ENCODE measurements at regions not wholly inside any gene's neighbourhood (a gene's known extent, or its start where the extent isn't known, plus 50 kb on each side); places are given as distances from the start of the nearest gene placed in this dataset.

DNA sequence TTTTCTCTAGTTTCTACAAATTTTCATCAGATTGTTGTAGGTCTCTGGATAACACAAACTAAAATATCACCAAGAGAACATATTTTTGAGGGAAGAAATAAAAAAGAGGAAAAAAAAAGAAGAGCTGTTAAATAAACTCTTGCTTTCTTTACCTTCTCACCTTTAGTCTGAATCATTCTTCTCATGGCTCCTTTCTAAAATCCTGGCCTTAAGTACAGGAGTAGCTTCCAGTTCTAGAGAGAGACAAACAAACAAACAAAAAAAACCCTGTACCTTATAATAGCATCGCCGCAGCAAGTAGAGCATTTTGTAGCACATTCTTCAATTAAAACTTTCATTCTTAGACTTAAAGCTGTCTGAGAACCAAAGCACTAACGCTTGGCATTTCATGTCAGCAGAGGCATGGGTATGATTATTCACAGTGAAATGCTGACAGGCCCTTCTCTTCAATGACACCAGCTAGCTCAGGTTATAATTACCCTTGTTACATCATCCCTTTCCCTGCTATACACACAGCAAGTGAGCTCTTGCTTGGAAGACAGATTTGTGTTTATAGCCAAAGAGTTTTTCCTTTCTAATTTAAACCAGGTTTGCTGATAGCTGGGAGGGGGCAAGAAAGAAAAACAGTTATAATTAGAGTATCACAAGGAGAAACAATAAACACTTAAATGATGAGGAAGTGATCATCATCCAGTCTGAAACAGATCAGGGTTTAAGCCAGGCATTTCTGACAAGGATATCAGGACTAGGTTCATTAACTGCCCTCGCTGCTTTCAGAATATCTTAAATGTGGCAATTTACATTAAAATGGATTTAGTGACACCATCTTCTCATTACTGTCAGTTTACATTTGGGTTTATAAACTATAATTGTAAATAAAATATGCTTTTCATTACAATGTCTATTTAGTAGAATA is 510.9 kb upstream of the ZNF608 start:
- DNase-seq: peak; percentile 32

GRCh38 chr5:125257997-125258396 is 511.6 kb upstream of the ZNF608 start:
- DNase-seq: no peak

- no peak for DNase-seq
These were observed 512.2 kb upstream of the ZNF608 start for GRCh38 chr5:125258615-125259014.

DNA sequence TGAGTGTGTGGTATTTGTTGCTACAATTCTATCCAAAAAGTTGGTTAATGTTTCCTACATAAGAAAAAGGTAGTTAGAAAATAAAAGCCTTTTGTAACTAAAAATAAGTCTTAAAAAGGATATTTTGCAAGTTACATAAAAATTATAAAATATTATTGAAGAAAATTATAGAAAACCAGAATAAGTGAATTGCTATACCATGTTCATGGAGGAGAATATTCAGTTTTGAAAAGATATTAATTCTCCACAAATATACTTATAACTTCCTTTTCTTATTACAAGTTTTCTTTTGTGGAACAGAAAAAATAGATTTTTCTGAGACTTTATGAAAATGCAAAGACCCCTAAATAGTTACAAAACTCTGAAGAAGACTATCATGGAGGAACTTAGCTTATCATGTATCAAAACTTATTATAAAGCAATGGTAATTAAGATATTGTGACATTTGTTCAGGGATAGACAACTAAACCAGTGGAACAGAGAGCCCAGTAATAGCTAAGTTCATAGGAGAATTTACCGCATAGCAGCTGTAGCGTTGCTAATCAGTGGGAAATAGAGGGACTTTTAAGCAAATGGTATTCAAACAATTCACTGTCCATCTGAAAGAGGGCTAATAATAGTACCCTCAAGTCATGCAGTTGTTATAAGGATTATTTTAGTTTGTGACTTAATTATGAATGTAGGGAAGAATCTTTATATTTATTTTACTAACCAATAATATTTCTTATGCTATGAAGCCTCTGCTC is 515.2 kb upstream of the ZNF608 start:
- DNase-seq: no peak

DNA sequence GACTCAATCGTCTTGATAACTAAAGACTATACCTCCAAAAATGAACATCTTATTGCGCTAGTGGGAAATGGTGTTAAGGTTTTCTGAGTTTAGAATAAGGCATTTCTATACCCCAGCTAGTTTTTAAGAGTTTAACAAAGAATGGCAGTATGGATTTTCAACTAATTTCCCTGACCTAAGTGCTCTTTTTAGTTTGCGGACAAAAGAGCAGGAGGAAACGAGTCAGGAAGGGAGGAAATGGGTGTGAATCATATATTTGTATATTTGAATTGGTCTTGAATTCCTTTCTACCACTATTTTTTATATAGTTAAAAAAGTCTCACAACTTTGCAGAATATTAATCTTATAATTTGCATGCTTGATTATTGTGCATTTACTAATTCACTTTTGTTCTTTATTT is 516.3 kb upstream of the ZNF608 start:
- DNase-seq: no peak

GRCh38 chr5:125263356-125263755 is 516.9 kb upstream of the ZNF608 start:
- peak; percentile 10 for DNase-seq

GRCh38 chr5:125266106-125266505 is 519.7 kb upstream of the ZNF608 start:
- DNase-seq: no peak

DNA sequence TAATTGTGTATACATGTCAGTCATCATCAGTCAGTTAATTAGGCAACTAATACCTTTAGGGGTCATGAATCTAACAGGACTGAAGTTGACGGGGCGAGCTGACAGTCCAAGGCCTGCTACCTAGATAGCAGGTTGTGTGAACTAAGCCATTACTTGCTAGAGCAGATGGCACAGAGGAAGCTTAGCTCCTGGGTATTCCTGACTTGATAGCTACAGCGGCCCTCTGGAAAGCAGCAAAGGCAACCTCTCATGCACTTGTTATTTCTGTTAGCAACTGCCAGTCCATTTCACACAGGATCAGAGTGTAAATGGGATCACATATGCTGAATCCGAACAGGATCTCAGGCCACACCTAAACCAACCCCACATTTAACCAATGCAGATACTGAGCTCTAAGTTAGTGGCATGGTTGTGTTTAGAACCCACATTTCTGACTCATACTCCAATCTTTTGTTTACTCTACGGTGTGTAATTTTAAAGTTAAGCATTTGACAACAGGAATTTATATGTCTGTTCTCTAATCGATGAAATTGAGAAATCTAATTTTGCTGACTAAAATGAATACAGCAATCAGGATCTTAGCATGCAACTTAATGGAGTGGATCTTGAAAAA is 521.3 kb upstream of the ZNF608 start:
- DNase-seq: no peak

GRCh38 chr5:125269926-125270325 is 523.5 kb upstream of the ZNF608 start:
- DNase-seq: no peak

- DNase-seq: no peak
These were observed 525.9 kb upstream of the ZNF608 start for GRCh38 chr5:125272357-125272756.

- DNase-seq: no peak
These were observed 527.8 kb upstream of the ZNF608 start for GRCh38 chr5:125274211-125274610.

- peak; percentile 61 for DNase-seq
These were observed 528.7 kb upstream of the ZNF608 start for GRCh38 chr5:125274938-125275724.

- DNase-seq: no peak
These were observed 529.3 kb upstream of the ZNF608 start for GRCh38 chr5:125275725-125276090.

GRCh38 chr5:125276096-125276495 is 529.7 kb upstream of the ZNF608 start:
- DNase-seq: no peak

- peak; percentile 66 for DNase-seq
These were observed 531.2 kb upstream of the ZNF608 start for GRCh38 chr5:125277494-125278154.

DNA sequence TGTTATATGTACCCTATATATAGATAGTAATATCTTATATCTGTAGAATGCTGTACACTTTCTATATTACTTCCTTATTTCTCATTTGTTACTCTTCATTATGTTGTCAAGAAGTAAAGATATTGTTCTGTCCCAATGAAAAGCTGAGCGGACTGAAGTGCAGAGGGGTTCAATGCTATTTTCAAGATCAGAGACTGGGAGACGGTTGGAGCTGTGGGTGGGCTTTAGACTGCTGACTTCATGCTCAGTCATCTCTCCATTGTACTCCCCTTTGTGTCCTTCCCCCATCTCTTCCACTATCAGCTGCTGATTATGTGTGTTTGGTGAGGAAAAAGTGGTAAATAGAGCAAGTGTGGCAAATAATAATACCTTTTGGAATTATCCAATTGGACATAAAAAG is 532.3 kb upstream of the ZNF608 start:
- no peak for DNase-seq

DNA sequence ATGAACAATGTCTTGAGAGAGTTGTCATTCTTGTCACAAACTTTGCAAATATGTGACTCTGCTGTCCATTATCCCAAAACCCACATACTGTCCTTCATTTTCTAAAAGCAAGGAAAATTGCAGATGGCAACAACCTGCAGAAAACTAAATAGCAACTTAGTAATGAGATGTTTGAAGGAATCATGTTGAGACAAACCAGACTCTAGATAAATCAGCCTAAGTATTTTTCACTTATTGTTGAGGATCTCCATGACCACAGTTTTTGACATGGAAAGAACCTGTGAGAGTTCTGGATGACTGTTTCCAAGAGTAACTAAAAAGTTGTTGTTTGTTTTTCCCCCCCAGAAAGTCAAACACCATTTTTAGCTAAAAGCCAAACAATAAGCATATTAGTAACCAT is 535.2 kb upstream of the ZNF608 start:
- DNase-seq: no peak

DNA sequence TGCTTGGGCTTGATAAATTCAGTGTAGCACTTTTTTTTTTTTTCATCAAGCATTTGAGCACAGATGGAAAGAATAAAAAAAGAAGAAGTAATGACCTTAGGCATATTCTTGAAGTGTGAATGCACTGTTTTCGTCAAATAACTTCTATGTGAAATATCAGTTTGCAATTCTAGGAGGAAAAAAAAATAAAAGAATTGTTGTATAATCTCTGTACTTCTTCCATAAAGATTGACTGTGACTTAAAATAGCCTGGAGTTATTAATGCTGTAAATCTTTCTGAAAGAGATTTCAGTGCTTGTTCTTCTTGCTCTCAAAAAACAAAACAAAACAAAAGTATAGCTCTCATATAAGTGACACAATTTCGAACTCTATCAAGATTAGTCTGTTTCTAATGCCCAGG is 536.9 kb upstream of the ZNF608 start:
- DNase-seq: no peak

- no peak for DNase-seq
These were observed 539.8 kb upstream of the ZNF608 start for GRCh38 chr5:125286271-125286670.

DNA sequence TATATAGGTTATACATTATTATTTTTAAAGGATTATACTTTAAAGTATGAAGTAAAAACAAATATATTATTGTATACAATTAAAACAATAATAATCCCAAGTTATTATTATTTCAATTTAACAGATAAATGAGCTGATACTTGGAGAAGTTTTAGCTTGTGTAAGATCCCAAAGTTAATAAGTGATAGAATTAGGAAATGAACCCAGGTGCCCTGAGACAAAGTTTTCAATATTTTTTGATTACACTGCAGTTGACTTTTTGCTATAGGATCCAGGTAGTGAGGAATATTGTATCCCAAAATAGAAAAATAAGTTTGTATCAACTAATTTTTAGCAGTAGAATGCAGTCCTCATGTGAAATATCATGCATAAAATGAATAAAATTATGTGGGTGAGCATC is 543.2 kb upstream of the ZNF608 start:
- DNase-seq: no peak

DNA sequence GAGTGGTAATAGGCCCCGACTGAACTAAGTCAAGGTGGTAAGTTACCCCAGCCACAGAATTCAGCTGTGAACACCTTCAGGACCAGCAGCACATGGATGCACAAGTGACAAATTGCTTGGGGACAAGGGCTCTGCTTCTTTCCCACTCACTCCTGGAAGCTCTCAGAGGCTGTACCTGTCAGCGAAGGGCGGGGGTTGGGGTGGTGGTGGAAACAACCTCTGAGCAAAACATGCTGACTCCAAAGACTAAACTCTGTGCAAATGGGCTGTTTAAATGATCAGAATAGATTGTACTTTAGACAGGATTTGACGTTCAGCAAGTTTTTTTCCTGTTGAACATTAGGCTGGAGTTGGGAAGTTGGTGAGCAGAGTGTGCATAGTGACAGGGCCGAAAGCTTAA is 544.5 kb upstream of the ZNF608 start:
- no peak for DNase-seq

GRCh38 chr5:125291447-125291846 is 545.0 kb upstream of the ZNF608 start:
- no peak for DNase-seq
